HepG2 (cell line): ENCODE measurements at regions not wholly inside any gene's neighbourhood (a gene's known extent, or its start where the extent isn't known, plus 50 kb on each side); places are given as distances from the start of the nearest gene placed in this dataset.
"Not testable (repeated sequence)": the region's sequence is repeated elsewhere in the genome, so short reads cannot be mapped to it uniquely, and the experiment has no call there.

Source experiments
- ATAC-seq: fragments of 200-7000 bp; cut with Tn5 transposase; 3 replicates; pipeline ENCODE4 v1.9.1; 2020; ENCODE audit warnings: mild to moderate bottlenecking, moderate library complexity
- BruUV-seq: library from RNA; stranded (reverse); fragments of 400-500 nt; replicated peaks from 2 replicates; lab custom pipeline; 2021; lab: Mats Ljungman, UMichigan
- CTCF ChIA-PET: fragments of 300-600 bp; formaldehyde crosslinking; extraction: SDS; loops from one replicate; lab custom pipeline; 2021; ENCODE audit warnings: low total read pairs, inconsistent platforms, low intra/inter-chr PET ratio; lab: Yijun Ruan, JAX
- POLR2A ChIA-PET: fragments of 350-600 bp; sonication (Branson Sonifier 250); formaldehyde crosslinking; loops from one replicate; lab custom pipeline; 2020; ENCODE audit warnings: antibody characterized with exemption, inconsistent platforms; lab: Yijun Ruan, JAX
- DNase-seq: peaks from one replicate; pipeline ENCODE4 v3.0.0-alpha.2; 2015; ENCODE audit warnings: low spot score
- FAIRE-seq: peaks from 3 replicates; lab custom pipeline; 2011; peaks lifted over from hg19 to GRCh38; lab: Jason Lieb, UNC
- H2AFZ ChIP-seq: one replicate; pipeline ENCODE4 v1.6.1; 2011; ENCODE audit warnings: low read length, inconsistent platforms
- H3K27ac ChIP-seq: fragments of 300-600 bp; 3 replicates; pipeline ENCODE4 v1.8.0; 2011; ENCODE audit warnings: mixed run types, mild to moderate bottlenecking, mixed read lengths, low read length, inconsistent platforms; ENCODE audit not compliant: insufficient read depth; ENCODE audit errors: extremely low read length
- H3K27me3 ChIP-seq, 2 experiments: fragments of 200-600 bp in 1 of 2; 2 replicates in 1 of 2; 3 replicates in 1 of 2; pipeline versions ENCODE4 v1.6.0 to v1.8.0; 2011; ENCODE audit warnings: low read length in 2 of 2, mild to moderate bottlenecking in 2 of 2, moderate library complexity in 2 of 2, inconsistent platforms in 1 of 2; ENCODE audit not compliant: insufficient read depth in 2 of 2, control insufficient read depth in 1 of 2
- H3K36me3 ChIP-seq, 2 experiments: fragments of 200-600 bp in 1 of 2; replicated peaks in 1 of 2; 2 replicates in 1 of 2; 3 replicates in 1 of 2; pipeline versions ENCODE4 v1.5.1 to v1.8.0; 2011; ENCODE audit warnings: low read length in 2 of 2, inconsistent platforms in 1 of 2; ENCODE audit not compliant: insufficient read depth in 2 of 2, control insufficient read depth in 1 of 2
- H3K4me1 ChIP-seq: 2 replicates; pipeline ENCODE4 v1.5.1; 2012; ENCODE audit warnings: low read length, inconsistent platforms; ENCODE audit not compliant: insufficient read depth
- H3K4me2 ChIP-seq: 2 replicates; pipeline ENCODE4 v1.6.0; 2011; ENCODE audit warnings: low read depth, low read length, inconsistent platforms
- H3K4me3 ChIP-seq, 3 experiments: fragments of 200-600 bp in 1 of 3; sonication (generic), shearing (Covaris generic) in 1 of 3; replicated peaks in 1 of 3; 2 replicates each; pipeline ENCODE4 v1.5.1; 2011 to 2016; ENCODE audit warnings: low read length in 3 of 3, inconsistent platforms in 2 of 3, low read depth in 2 of 3, mild to moderate bottlenecking in 2 of 3, control low read depth in 1 of 3, mixed read lengths in 1 of 3; ENCODE audit not compliant: insufficient read depth in 1 of 3
- H3K79me2 ChIP-seq: one replicate; pipeline ENCODE4 v1.6.1; 2011; ENCODE audit warnings: low read length, inconsistent platforms; ENCODE audit not compliant: insufficient read depth
- H3K9ac ChIP-seq: 2 replicates; pipeline ENCODE4 v1.6.0; 2011; ENCODE audit warnings: mild to moderate bottlenecking, low read depth, low read length, inconsistent platforms; ENCODE audit not compliant: insufficient read depth
- H3K9me3 ChIP-seq: 2 replicates; pipeline ENCODE4 v1.5.1; 2012; ENCODE audit warnings: mild to moderate bottlenecking, low read length
- H4K20me1 ChIP-seq: 2 replicates; pipeline ENCODE4 v1.6.0; 2011; ENCODE audit warnings: inconsistent platforms, mild to moderate bottlenecking, low read length, moderate library complexity; ENCODE audit not compliant: insufficient read depth
- CC2D1A ChIP-seq: sonication (generic); formaldehyde crosslinking; IDR thresholded peaks from 2 replicates; pipeline ENCODE4 v1.8.1; 2023; ENCODE audit warnings: mild to moderate bottlenecking, missing genetic modification reagents
- REL ChIP-seq: sonication (generic); formaldehyde crosslinking; conservative IDR thresholded peaks from 2 replicates; pipeline ENCODE4 v1.8.0; 2022; ENCODE audit warnings: mild to moderate bottlenecking, missing genetic modification reagents, moderate library complexity
- ZNF318 ChIP-seq: sonication (generic); formaldehyde crosslinking; IDR thresholded peaks from 2 replicates; pipeline ENCODE4 v1.4.0; 2020; ENCODE audit warnings: mild to moderate bottlenecking, missing genetic modification reagents
- ZNF598 ChIP-seq: sonication (generic); formaldehyde crosslinking; IDR thresholded peaks from 2 replicates; pipeline ENCODE4 v1.5.1; 2020; ENCODE audit warnings: mild to moderate bottlenecking, missing genetic modification reagents, borderline replicate concordance
- WGBS: methylation state at CpG from one replicate; pipeline ENCODE4 v1.1.6; 2017; ENCODE audit warnings: low lambda C conversion rate; 5-methylcytosine and 5-hydroxymethylcytosine counted together
- in situ Hi-C: cut with HindIII; loops from 2 replicates; pipeline ENCODE4 v1.10.0; 2017; ENCODE audit warnings: low pct_unique_long_range_greater_than_20kb; ENCODE audit not compliant: extremely low pct_ligation_motif_present
- intact Hi-C: fragments of 100-400 bp; cut with micrococcal nuclease; formaldehyde crosslinking; loops from one replicate; pipeline ENCODE4 v1.10.0; 2022; ENCODE audit not compliant: unreplicated experiment

- Histone ChIP-seq H3K4me2 (no peak overlapping the region), H3K79me2 (no peaks in the 10 kb centered on the region), H3K9ac (no peak overlapping the region), H4K20me1 (no peaks in the 10 kb centered on the region), H3K9me3 (no peaks in the 10 kb centered on the region), H3K36me3 (no peaks in the 10 kb centered on the region), H2AFZ (no peak overlapping the region), H3K27ac (no peak overlapping the region), H3K4me1 (no peaks in the 10 kb centered on the region), H3K4me3 (no peak overlapping the region), H3K27me3 (no peaks in the 10 kb centered on the region)
- DNase-seq (no peak), ATAC-seq (no peak), FAIRE-seq (no peak)
- intact Hi-C loops (no loop called here), in situ Hi-C loops (no loop called here)
- no TSS peak for BruUV-seq
- TF ChIP-seq REL (CRISPR knock-in tag) (no peak), ZNF318 (CRISPR knock-in tag) (no peak), CC2D1A (CRISPR knock-in tag) (no peak), ZNF598 (CRISPR knock-in tag) (no peak)
- WGBS, result 40% methylated on average over 2 of the region's 4 CpGs
- CTCF ChIA-PET, result no interaction called here
- POLR2A ChIA-PET, result no interaction called here
Observed at GRCh38 chrX:50996930-50997329, 86.4 kb downstream of the BMP15 start.

- CTCF ChIA-PET, POLR2A ChIA-PET, H3K4me3 ChIP-seq, intact Hi-C loops, DNase-seq, H3K27ac ChIP-seq, ATAC-seq, H3K36me3 ChIP-seq, BruUV-seq, H3K4me2 ChIP-seq, H3K79me2 ChIP-seq, H3K27me3 ChIP-seq, H3K4me1 ChIP-seq, H2AFZ ChIP-seq, H4K20me1 ChIP-seq, FAIRE-seq, H3K9ac ChIP-seq, H3K9me3 ChIP-seq, in situ Hi-C loops: not testable (repeated sequence)
- no CpG with 5 or more reads among the region's 4 CpGs for WGBS
Observed at GRCh38 chrX:51000384-51000783, 89.8 kb downstream of the BMP15 start.
